ENCODE measurements at regions not wholly inside any gene's neighbourhood (a gene's known extent, or its start where the extent isn't known, plus 50 kb on each side); places are given as distances from the start of the nearest gene placed in this dataset.

GRCh38 chr2:212709280-212709679 is 170.7 kb upstream of the ERBB4 start:
- DNase-seq (ENCODE audit: low read depth in 2 of 2): no peak

- DNase-seq (ENCODE audit: low read depth in 2 of 2): no peak
Measured at GRCh38 chr2:212708355-212708754, 169.8 kb upstream of the ERBB4 start.

- no peak for DNase-seq (ENCODE audit: low read depth in 2 of 2)
Measured at GRCh38 chr2:212695426-212695825, 156.8 kb upstream of the ERBB4 start.

GRCh38 chr2:212694398-212694797 is 155.8 kb upstream of the ERBB4 start:
- DNase-seq (ENCODE audit: low read depth in 2 of 2): no peak

GRCh38 chr2:212692466-212692865 is 153.9 kb upstream of the ERBB4 start:
- no peak for DNase-seq (ENCODE audit: low read depth in 2 of 2)

GRCh38 chr2:212686285-212686895 is 147.8 kb upstream of the ERBB4 start:
- DNase-seq (ENCODE audit: low read depth in 2 of 2): peak; percentile 14 to 17

GRCh38 chr2:212683346-212684097 is 144.9 kb upstream of the ERBB4 start:
- DNase-seq (ENCODE audit: low read depth in 2 of 2): no peak

GRCh38 chr2:212682937-212683336 is 144.3 kb upstream of the ERBB4 start:
- DNase-seq (ENCODE audit: low read depth in 2 of 2): no peak

GRCh38 chr2:212677466-212677865 is 138.9 kb upstream of the ERBB4 start:
- no peak for DNase-seq (ENCODE audit: low read depth in 2 of 2)

GRCh38 chr2:212672186-212672585 is 133.6 kb upstream of the ERBB4 start:
- DNase-seq (ENCODE audit: low read depth in 2 of 2): no peak

GRCh38 chr2:212669761-212670160 is 131.2 kb upstream of the ERBB4 start:
- no peak for DNase-seq (ENCODE audit: low read depth in 2 of 2)

- DNase-seq (ENCODE audit: low read depth in 2 of 2): no peak
Measured at GRCh38 chr2:212667751-212668316, 129.2 kb upstream of the ERBB4 start.

GRCh38 chr2:212665948-212666347 is 127.3 kb upstream of the ERBB4 start:
- DNase-seq (ENCODE audit: low read depth in 2 of 2): no peak

GRCh38 chr2:212659441-212659840 is 120.8 kb upstream of the ERBB4 start:
- no peak for DNase-seq (ENCODE audit: low read depth in 2 of 2)

GRCh38 chr2:212649646-212650045 is 111.0 kb upstream of the ERBB4 start:
- DNase-seq (ENCODE audit: low read depth in 2 of 2): no peak

- DNase-seq (ENCODE audit: low read depth in 2 of 2): no peak
Measured at GRCh38 chr2:212646698-212647366, 108.2 kb upstream of the ERBB4 start.

- no peak for DNase-seq (ENCODE audit: low read depth in 2 of 2)
Measured at GRCh38 chr2:212644195-212644837, 105.7 kb upstream of the ERBB4 start.

GRCh38 chr2:212640428-212640827 is 101.8 kb upstream of the ERBB4 start:
- no peak for DNase-seq (ENCODE audit: low read depth in 2 of 2)

- DNase-seq (ENCODE audit: low read depth in 2 of 2): no peak
Measured at GRCh38 chr2:212638694-212639093, 100.1 kb upstream of the ERBB4 start.

GRCh38 chr2:212628586-212628985 is 90.0 kb upstream of the ERBB4 start:
- DNase-seq (ENCODE audit: low read depth in 2 of 2): no peak

- no peak for DNase-seq (ENCODE audit: low read depth in 2 of 2)
Measured at GRCh38 chr2:212626371-212626918, 87.8 kb upstream of the ERBB4 start.

GRCh38 chr2:212619954-212620353 is 81.4 kb upstream of the ERBB4 start:
- DNase-seq (ENCODE audit: low read depth in 2 of 2): no peak
